ENCODE measurements at regions not wholly inside any gene's neighbourhood (a gene's known extent, or its start where the extent isn't known, plus 50 kb on each side); places are given as distances from the start of the nearest gene placed in this dataset.

DNA sequence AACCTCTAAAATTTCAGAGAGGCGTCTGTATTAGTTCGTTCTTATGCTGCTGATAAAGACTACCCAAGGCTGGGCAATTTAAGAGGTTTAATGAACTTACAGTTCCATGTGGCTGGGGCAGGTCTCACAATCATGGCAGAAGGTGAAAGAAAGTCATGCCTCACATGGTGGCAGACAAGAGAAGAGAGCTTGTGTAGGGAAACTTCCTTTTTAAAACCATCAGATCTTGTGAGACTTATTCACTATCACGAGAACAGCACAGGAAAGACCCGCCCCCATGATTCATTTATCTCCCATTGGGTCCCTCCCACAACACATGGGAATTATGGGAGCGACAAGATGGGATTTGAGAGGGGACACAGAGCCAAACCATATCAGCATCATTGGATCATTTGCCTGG lies 183.2 kb upstream of the SIX2 start:
- H3K4me1 ChIP-seq: peaks cover 8% of the 10 kb centered on the region
- ATAC-seq: no peak
- WGBS (ENCODE audit: missing lambda C conversion rate): 76% methylated on average over 5 of the region's 5 CpGs
- no peak overlapping the region for H3K27ac ChIP-seq
- no peaks in the 10 kb centered on the region for H3K9me3 ChIP-seq
- no peak for FAIRE-seq
- DNase-seq (ENCODE audit: low read depth in 1 of 2, low spot score in 1 of 2): no peak
- ChIA-PET POLR2A (no interaction called here), CTCF (interaction anchor here (1.4 kb wide), 1 partner anchor 46 kb away, joined by 3 read pairs; no protein-coding TSS in a partner anchor)
- TF ChIP-seq HOXB13 (CRISPR knock-in tag; IDR thresholded peaks at IDR 0.05; ENCODE audit: low read depth): no peak
- no peak for TF ChIP-seq POLR2A (IDR thresholded peaks at IDR 0.05; ENCODE audit: low read length)
- TF ChIP-seq ZSCAN20 (CRISPR knock-in tag; IDR thresholded peaks at IDR 0.05): no peak
- TF ChIP-seq, protein P1, sequence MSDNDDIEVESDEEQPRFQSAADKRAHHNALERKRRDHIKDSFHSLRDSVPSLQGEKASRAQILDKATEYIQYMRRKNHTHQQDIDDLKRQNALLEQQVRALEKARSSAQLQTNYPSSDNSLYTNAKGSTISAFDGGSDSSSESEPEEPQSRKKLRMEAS (IDR thresholded peaks at IDR 0.05): no peak
- no peak for TF ChIP-seq ELK1 (IDR thresholded peaks at IDR 0.05; ENCODE audit: low read depth, low read length)
- no peak overlapping the region for H3K4me2 ChIP-seq
- H3K4me3 ChIP-seq: no peak overlapping the region

- no peak for DNase-seq (ENCODE audit: low read depth in 1 of 2, low spot score in 1 of 2)
- Histone ChIP-seq H3K4me2 (no peak overlapping the region), H3K4me1 (peaks cover 8% of the 10 kb centered on the region), H3K9me3 (no peaks in the 10 kb centered on the region), H3K27ac (no peak overlapping the region), H3K4me3 (no peak overlapping the region)
- ChIA-PET POLR2A (no interaction called here), CTCF (interaction anchor here (2.8 kb wide), 1 partner anchor 21 kb away, joined by 6 read pairs; no protein-coding TSS in a partner anchor)
- ATAC-seq: no peak
- TF ChIP-seq KDM5A (IDR thresholded peaks at IDR 0.05): no peak
- FAIRE-seq: no peak
- WGBS (ENCODE audit: missing lambda C conversion rate): 87% methylated on average over 8 of the region's 8 CpGs
Measured at GRCh38 chr2:45191976-45192375, 182.7 kb upstream of the SIX2 start.

- CTCF ChIA-PET: interaction anchor here (0.6 to 2.8 kb wide), 4 partner anchors 17 to 114 kb away, joined by 3 to 6 read pairs (median 4); no protein-coding TSS in a partner anchor
- H3K27ac ChIP-seq: peak overlapping the region; percentile 59 to 78; a peak in 3 of 6 replicates
- no peak for ATAC-seq
Measured at GRCh38 chr2:45191146-45191863, 182.1 kb upstream of the SIX2 start.

More at GRCh38 chr2:45191146-45191863, 182.1 kb upstream of the SIX2 start:
- DNase-seq (ENCODE audit: low read depth in 1 of 2, low spot score in 1 of 2): no peak
- TF ChIP-seq, protein P2, sequence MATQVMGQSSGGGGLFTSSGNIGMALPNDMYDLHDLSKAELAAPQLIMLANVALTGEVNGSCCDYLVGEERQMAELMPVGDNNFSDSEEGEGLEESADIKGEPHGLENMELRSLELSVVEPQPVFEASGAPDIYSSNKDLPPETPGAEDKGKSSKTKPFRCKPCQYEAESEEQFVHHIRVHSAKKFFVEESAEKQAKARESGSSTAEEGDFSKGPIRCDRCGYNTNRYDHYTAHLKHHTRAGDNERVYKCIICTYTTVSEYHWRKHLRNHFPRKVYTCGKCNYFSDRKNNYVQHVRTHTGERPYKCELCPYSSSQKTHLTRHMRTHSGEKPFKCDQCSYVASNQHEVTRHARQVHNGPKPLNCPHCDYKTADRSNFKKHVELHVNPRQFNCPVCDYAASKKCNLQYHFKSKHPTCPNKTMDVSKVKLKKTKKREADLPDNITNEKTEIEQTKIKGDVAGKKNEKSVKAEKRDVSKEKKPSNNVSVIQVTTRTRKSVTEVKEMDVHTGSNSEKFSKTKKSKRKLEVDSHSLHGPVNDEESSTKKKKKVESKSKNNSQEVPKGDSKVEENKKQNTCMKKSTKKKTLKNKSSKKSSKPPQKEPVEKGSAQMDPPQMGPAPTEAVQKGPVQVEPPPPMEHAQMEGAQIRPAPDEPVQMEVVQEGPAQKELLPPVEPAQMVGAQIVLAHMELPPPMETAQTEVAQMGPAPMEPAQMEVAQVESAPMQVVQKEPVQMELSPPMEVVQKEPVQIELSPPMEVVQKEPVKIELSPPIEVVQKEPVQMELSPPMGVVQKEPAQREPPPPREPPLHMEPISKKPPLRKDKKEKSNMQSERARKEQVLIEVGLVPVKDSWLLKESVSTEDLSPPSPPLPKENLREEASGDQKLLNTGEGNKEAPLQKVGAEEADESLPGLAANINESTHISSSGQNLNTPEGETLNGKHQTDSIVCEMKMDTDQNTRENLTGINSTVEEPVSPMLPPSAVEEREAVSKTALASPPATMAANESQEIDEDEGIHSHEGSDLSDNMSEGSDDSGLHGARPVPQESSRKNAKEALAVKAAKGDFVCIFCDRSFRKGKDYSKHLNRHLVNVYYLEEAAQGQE (IDR thresholded peaks at IDR 0.05): no peak
- TF ChIP-seq NPAS2 (CRISPR knock-in tag; IDR thresholded peaks at IDR 0.05; ENCODE audit: borderline replicate concordance) (no peak), CTCF (IDR thresholded peaks at IDR 0.05) (no peak), CBX2 (IDR thresholded peaks at IDR 0.05; ENCODE audit: borderline replicate concordance, low read depth) (no peak), SREBF2 (IDR thresholded peaks at IDR 0.05) (no peak), ELK1 (IDR thresholded peaks at IDR 0.05; ENCODE audit: low read depth, low read length) (no peak), NFE2L2 (conservative IDR thresholded peaks at IDR 0.05; ENCODE audit: low read length) (no peak), HES2 (IDR thresholded peaks at IDR 0.05) (no peak), JUN (IDR thresholded peaks at IDR 0.05) (no peak), MAZ (IDR thresholded peaks at IDR 0.05; ENCODE audit: borderline replicate concordance, low read depth, low read length) (no peak), USF2 (IDR thresholded peaks at IDR 0.05) (no peak), BHLHE40 (IDR thresholded peaks at IDR 0.05; ENCODE audit: low read depth, low read length) (no peak), CHD2 (IDR thresholded peaks at IDR 0.05; ENCODE audit: low read length, partially characterized antibody) (no peak), SMC3 (IDR thresholded peaks at IDR 0.05) (no peak), RAD21 (conservative IDR thresholded peaks at IDR 0.05 in 1 of 2, IDR thresholded peaks at IDR 0.05 in 1 of 2) (no peak), RFX5 (IDR thresholded peaks at IDR 0.05) (no peak)
- Histone ChIP-seq H3K9me3 (no peaks in the 10 kb centered on the region), H3K4me1 (peaks cover 8% of the 10 kb centered on the region), H3K4me3 (no peak overlapping the region), H3K4me2 (no peak overlapping the region)
- WGBS (ENCODE audit: missing lambda C conversion rate): 93% methylated on average over 16 of the region's 16 CpGs
- FAIRE-seq: no peak
- POLR2A ChIA-PET: no interaction called here

Data from A549 (cell line).